Neural progenitor cell (in vitro differentiated cells): ENCODE measurements at regions not wholly inside any gene's neighbourhood (a gene's known extent, or its start where the extent isn't known, plus 50 kb on each side); places are given as distances from the start of the nearest gene placed in this dataset.
A peak's percentile ranks its signal among the peaks of the same experiment; 100 is the strongest.
"Not testable (repeated sequence)": the region's sequence is repeated elsewhere in the genome, so short reads cannot be mapped to it uniquely, and the experiment has no call there.

Experiments
- DNase-seq: peaks from one replicate; pipeline ENCODE4 v3.0.0-alpha.2; 2016; ENCODE audit warnings: low spot score
- H2AFZ ChIP-seq: fragments of 200-600 bp; sonication (generic); replicated peaks from 2 replicates; pipeline ENCODE4 v1.6.1; 2016; ENCODE audit warnings: antibody characterized with exemption
- H3F3A ChIP-seq: fragments of 200-600 bp; sonication (generic); 2 replicates; pipeline ENCODE4 v1.6.1; 2016; ENCODE audit warnings: antibody characterized with exemption, low read depth
- H3K27ac ChIP-seq: fragments of 200-600 bp; sonication (generic); 2 replicates; pipeline ENCODE4 v1.5.1; 2016; ENCODE audit warnings: mild to moderate bottlenecking
- H3K27me3 ChIP-seq: fragments of 200-600 bp; sonication (generic); 2 replicates; pipeline ENCODE4 v1.6.1; 2016; ENCODE audit warnings: mild to moderate bottlenecking, moderate library complexity
- H3K36me3 ChIP-seq: fragments of 200-600 bp; sonication (generic); 2 replicates; pipeline ENCODE4 v1.5.1; 2016
- H3K4me1 ChIP-seq: fragments of 200-600 bp; sonication (generic); 2 replicates; pipeline ENCODE4 v1.6.1; 2016; ENCODE audit warnings: mixed run types
- H3K4me2 ChIP-seq: fragments of 200-600 bp; sonication (generic); 2 replicates; pipeline ENCODE4 v1.6.1; 2016
- H3K4me3 ChIP-seq: fragments of 200-600 bp; sonication (generic); 2 replicates; pipeline ENCODE4 v1.5.1; 2016
- H3K79me2 ChIP-seq: fragments of 200-600 bp; sonication (generic); 2 replicates; pipeline ENCODE4 v1.6.1; 2016; ENCODE audit warnings: low read depth
- H3K9ac ChIP-seq: fragments of 200-600 bp; sonication (generic); 2 replicates; pipeline ENCODE4 v1.6.1; 2016
- H3K9me3 ChIP-seq: fragments of 200-600 bp; sonication (generic); 2 replicates; pipeline ENCODE4 v1.5.1; 2016; ENCODE audit warnings: low read depth
- H4K20me1 ChIP-seq: fragments of 200-600 bp; sonication (generic); 2 replicates; pipeline ENCODE4 v1.6.1; 2016; ENCODE audit warnings: low read depth
- H3K27ac Mint-ChIP-seq: 3 replicates; pipeline ENCODE4 v1.8.0; 2021; ENCODE audit warnings: mixed read lengths
- H3K27me3 Mint-ChIP-seq: 2 replicates; pipeline ENCODE4 v1.8.0; 2022; ENCODE audit warnings: low read depth, mild to moderate bottlenecking, inconsistent platforms, moderate library complexity, mixed read lengths; ENCODE audit not compliant: insufficient read depth
- H3K36me3 Mint-ChIP-seq: 3 replicates; pipeline ENCODE4 v1.8.0; 2021; ENCODE audit warnings: mixed read lengths
- H3K4me1 Mint-ChIP-seq: 3 replicates; pipeline ENCODE4 v1.8.0; 2021; ENCODE audit warnings: mixed read lengths
- H3K4me3 Mint-ChIP-seq: 3 replicates; pipeline ENCODE4 v1.8.0; 2021; ENCODE audit warnings: mild to moderate bottlenecking, moderate library complexity, mixed read lengths
- H3K9me3 Mint-ChIP-seq: 3 replicates; pipeline ENCODE4 v1.8.0; 2020; ENCODE audit warnings: mixed read lengths
- EZH2 ChIP-seq: fragments of 200-600 bp; sonication (generic); IDR thresholded peaks from 2 replicates; pipeline ENCODE4 v1.6.1; 2017; ENCODE audit warnings: antibody characterized with exemption, mild to moderate bottlenecking, moderate library complexity
- EZH2phosphoT487 ChIP-seq: fragments of 200-600 bp; sonication (generic); IDR thresholded peaks from 2 replicates; pipeline ENCODE4 v1.6.1; 2017; ENCODE audit warnings: antibody characterized with exemption
- TF ChIP-seq, protein P1 (sequence below): fragments of 200-600 bp; sonication (generic); IDR thresholded peaks from 2 replicates; pipeline ENCODE4 v1.5.1; 2017; ENCODE audit warnings: antibody characterized with exemption, mild to moderate bottlenecking

DNA sequence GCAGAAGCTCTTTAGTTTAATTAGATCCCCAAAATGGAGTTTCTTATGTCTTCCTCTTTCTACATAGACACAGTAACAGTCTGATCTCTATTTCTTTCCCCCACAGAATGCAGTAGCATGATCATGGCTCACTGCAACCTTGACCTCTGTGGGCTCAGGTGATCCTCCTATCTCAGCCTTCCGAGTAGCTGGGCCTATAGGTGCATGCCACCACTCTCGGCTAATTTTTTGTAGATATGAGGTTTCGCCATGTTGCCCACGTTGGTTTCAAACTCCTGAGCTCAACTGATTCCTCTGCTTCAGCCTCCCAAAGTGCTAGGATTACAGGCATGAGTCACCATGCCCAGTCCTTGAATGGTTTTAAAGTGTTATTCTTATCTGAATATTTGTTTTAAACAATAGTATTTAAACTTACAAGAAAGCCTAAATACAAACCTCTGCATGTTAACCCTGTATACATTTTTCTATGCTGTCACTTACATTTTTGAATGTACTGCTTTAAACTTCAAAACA is 120.6 kb downstream of the GOSR1 start:
- H3K79me2 ChIP-seq: peaks cover 20% of the 10 kb centered on the region
- no peak overlapping the region for H3K9ac ChIP-seq
- peaks cover 23% of the 10 kb centered on the region for H3K4me1 Mint-ChIP-seq
- no peaks in the 10 kb centered on the region for H3K36me3 Mint-ChIP-seq
- no peaks in the 10 kb centered on the region for H3K4me1 ChIP-seq
- no peak overlapping the region for H2AFZ ChIP-seq
- H3K27me3 ChIP-seq: no peaks in the 10 kb centered on the region
- peak overlapping the region; percentile 35 for H3K4me3 Mint-ChIP-seq
- H3K27ac Mint-ChIP-seq: no peak overlapping the region
- no peak overlapping the region for H3K4me3 ChIP-seq
- H3K27me3 Mint-ChIP-seq: peaks cover 4% of the 10 kb centered on the region
- no peaks in the 10 kb centered on the region for H3K9me3 ChIP-seq
- no peak overlapping the region for H3K4me2 ChIP-seq
- TF ChIP-seq EZH2phosphoT487: no peak
- TF ChIP-seq EZH2: no peak
- TF ChIP-seq, protein P1, sequence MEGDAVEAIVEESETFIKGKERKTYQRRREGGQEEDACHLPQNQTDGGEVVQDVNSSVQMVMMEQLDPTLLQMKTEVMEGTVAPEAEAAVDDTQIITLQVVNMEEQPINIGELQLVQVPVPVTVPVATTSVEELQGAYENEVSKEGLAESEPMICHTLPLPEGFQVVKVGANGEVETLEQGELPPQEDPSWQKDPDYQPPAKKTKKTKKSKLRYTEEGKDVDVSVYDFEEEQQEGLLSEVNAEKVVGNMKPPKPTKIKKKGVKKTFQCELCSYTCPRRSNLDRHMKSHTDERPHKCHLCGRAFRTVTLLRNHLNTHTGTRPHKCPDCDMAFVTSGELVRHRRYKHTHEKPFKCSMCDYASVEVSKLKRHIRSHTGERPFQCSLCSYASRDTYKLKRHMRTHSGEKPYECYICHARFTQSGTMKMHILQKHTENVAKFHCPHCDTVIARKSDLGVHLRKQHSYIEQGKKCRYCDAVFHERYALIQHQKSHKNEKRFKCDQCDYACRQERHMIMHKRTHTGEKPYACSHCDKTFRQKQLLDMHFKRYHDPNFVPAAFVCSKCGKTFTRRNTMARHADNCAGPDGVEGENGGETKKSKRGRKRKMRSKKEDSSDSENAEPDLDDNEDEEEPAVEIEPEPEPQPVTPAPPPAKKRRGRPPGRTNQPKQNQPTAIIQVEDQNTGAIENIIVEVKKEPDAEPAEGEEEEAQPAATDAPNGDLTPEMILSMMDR: no peak
- H3K9me3 Mint-ChIP-seq: peaks cover 2% of the 10 kb centered on the region
- peaks cover 8% of the 10 kb centered on the region for H4K20me1 ChIP-seq
- no peak for DNase-seq
- H3F3A ChIP-seq: peaks cover 25% of the 10 kb centered on the region
- no peak overlapping the region for H3K27ac ChIP-seq
- H3K36me3 ChIP-seq: no peaks in the 10 kb centered on the region

DNA sequence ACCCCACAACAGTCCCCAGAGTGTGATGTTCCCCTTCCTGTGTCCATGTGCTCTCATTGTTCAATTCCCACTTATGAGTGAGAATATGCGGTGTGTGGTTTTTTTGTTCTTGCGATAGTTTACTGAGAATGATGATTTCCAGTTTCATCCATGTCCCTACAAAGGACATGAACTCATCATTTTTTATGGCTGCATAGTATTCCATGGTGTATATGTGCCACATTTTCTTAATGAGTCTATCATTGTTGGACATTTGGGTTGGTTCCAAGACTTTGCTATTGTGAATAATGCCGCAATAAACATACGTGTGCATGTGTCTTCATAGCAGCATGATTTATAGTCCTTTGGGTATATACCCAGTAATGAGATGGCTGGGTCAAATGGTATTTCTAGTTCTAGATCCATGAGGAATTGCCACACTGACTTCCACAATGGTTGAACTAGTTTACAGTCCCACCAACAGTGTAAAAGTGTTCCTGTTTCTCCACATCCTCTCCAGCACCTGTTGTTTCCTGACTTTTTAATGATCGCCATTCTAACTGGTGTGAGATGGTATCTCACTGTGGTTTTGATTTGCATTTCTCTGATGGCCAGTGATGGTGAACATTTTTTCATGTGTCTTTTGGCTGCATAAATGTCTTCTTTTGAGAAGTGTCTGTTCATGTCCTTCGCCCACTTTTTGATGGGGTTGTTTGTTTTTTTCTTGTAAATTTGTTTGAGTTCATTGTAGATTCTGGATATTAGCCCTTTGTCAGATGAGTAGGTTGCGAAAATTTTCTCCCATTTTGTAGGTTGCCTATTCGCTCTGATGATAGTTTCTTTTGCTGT is 120.0 kb downstream of the GOSR1 start:
- H3K36me3 ChIP-seq, H3K9me3 ChIP-seq, H2AFZ ChIP-seq, H3K9me3 Mint-ChIP-seq, H4K20me1 ChIP-seq, H3K27me3 Mint-ChIP-seq, H3K4me1 ChIP-seq, DNase-seq, H3K4me3 Mint-ChIP-seq, H3K9ac ChIP-seq, H3K4me3 ChIP-seq, H3K27me3 ChIP-seq, H3K4me2 ChIP-seq, H3K27ac ChIP-seq, H3K27ac Mint-ChIP-seq, H3K36me3 Mint-ChIP-seq: not testable (repeated sequence)
- peaks cover 21% of the 10 kb centered on the region for H3K4me1 Mint-ChIP-seq
- Histone ChIP-seq H3F3A (peaks cover 25% of the 10 kb centered on the region), H3K79me2 (peaks cover 14% of the 10 kb centered on the region)

DNA sequence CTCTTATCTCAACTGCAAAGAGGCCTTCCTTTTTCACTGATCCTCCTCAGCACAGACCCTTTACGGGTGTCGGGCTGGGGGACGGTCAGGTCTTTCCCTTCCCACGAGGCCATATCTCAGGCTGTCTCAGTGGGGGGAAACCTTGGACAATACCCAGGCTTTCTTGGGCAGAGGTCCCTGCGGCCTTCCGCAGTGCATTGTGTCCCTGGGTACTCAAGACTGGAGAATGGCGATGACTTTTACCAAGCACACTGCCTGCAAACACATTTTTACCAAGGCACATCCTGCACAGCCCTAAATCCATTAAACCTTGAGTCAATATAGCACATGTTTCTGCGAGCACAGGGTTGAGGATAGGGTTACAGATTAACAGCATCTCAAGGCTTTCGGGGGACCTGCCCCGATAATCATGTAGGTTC is 117.8 kb downstream of the GOSR1 start:
- not testable (repeated sequence) for H2AFZ ChIP-seq, H3K27me3 Mint-ChIP-seq, H3K36me3 Mint-ChIP-seq, H3K79me2 ChIP-seq, H3K9me3 Mint-ChIP-seq, DNase-seq, H3K9ac ChIP-seq, H3K4me1 ChIP-seq, H3K36me3 ChIP-seq, H3K4me2 ChIP-seq, H4K20me1 ChIP-seq, H3K9me3 ChIP-seq, H3K4me3 Mint-ChIP-seq, H3K4me3 ChIP-seq, H3K27me3 ChIP-seq, H3K27ac Mint-ChIP-seq, H3K27ac ChIP-seq
- peaks cover 16% of the 10 kb centered on the region for H3K4me1 Mint-ChIP-seq
- peaks cover 12% of the 10 kb centered on the region for H3F3A ChIP-seq

DNA sequence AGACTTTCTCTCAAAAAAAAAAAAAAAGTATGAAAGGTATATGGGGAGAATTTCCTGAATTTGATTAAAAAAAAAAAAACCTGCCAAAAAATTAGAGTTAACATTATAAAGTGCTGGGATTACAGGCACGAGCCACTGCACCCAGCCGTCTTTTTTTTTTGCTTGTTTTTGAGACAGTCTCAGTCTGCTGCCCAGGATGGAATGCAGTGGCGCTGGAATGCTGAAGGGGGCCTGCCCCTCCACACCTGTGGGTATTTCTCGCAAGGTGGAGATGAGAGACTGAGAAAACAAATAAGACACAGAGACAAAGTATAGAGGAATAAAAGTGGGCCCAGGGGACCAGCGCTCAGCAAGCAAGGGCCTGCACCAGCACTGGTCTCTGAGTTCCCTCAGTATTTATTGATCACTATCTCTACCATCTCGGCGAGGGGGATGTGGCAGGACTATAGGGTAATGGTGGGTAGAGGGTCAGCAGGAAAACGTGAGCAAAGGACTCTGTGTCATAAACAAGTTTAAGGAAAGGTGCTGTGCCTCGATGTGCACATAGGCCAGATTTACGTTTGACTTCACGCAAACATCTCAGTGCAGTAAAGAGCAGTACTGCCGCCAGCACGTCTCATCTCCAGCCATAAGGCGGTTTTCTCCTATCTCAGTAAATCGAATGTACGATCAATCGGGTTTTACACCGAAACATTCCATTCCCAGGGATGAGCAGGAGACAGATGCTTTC is 117.2 kb downstream of the GOSR1 start:
- Histone ChIP-seq H3K9me3 (no peaks in the 10 kb centered on the region), H2AFZ (no peak overlapping the region), H3K4me2 (no peak overlapping the region), H3F3A (peaks cover 6% of the 10 kb centered on the region), H3K4me3 (no peak overlapping the region), H4K20me1 (no peaks in the 10 kb centered on the region), H3K4me1 (no peaks in the 10 kb centered on the region), H3K9ac (no peak overlapping the region), H3K36me3 (no peaks in the 10 kb centered on the region), H3K27me3 (no peaks in the 10 kb centered on the region), H3K79me2 (no peaks in the 10 kb centered on the region), H3K27ac (no peak overlapping the region)
- H3K27ac Mint-ChIP-seq: no peak overlapping the region
- TF ChIP-seq, protein P1: no peak
- TF ChIP-seq EZH2phosphoT487 (no peak), EZH2 (no peak)
- H3K4me3 Mint-ChIP-seq: no peak overlapping the region
- no peaks in the 10 kb centered on the region for H3K36me3 Mint-ChIP-seq
- H3K9me3 Mint-ChIP-seq: peaks cover 2% of the 10 kb centered on the region
- no peak for DNase-seq
- H3K27me3 Mint-ChIP-seq: peaks cover 2% of the 10 kb centered on the region
- H3K4me1 Mint-ChIP-seq: peaks cover 12% of the 10 kb centered on the region
